ENCODE measurements at regions not wholly inside any gene's neighbourhood (a gene's known extent, or its start where the extent isn't known, plus 50 kb on each side); places are given as distances from the start of the nearest gene placed in this dataset.

DNA sequence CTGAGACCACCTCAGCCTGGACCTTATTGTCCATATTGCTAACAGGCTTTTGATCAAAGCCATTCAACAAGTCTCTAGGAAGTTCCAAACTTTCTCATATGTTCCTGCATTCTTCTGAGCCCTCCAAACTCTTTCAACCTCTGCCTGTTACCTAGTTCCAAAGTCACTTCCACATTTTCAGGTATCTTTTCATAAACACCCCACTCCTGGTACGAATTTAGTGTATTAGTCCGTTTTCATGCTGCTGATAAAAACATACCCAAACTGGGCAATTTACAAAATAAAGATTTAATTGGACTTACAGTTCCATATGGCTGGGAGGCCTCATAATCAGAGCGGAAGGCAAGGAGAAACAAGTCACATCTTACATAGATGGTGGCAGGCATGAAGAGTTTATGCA lies 836.8 kb downstream of the SORCS1 start:
- TF ChIP-seq, protein P1, sequence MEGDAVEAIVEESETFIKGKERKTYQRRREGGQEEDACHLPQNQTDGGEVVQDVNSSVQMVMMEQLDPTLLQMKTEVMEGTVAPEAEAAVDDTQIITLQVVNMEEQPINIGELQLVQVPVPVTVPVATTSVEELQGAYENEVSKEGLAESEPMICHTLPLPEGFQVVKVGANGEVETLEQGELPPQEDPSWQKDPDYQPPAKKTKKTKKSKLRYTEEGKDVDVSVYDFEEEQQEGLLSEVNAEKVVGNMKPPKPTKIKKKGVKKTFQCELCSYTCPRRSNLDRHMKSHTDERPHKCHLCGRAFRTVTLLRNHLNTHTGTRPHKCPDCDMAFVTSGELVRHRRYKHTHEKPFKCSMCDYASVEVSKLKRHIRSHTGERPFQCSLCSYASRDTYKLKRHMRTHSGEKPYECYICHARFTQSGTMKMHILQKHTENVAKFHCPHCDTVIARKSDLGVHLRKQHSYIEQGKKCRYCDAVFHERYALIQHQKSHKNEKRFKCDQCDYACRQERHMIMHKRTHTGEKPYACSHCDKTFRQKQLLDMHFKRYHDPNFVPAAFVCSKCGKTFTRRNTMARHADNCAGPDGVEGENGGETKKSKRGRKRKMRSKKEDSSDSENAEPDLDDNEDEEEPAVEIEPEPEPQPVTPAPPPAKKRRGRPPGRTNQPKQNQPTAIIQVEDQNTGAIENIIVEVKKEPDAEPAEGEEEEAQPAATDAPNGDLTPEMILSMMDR (IDR thresholded peaks at IDR 0.05), result no peak
- no peak for TF ChIP-seq ZFX (IDR thresholded peaks at IDR 0.05; ENCODE audit: borderline replicate concordance)
- no peak overlapping the region for H3K27ac ChIP-seq

- TF ChIP-seq, protein P1 (IDR thresholded peaks at IDR 0.05), result no peak
- TF ChIP-seq ZFX (IDR thresholded peaks at IDR 0.05; ENCODE audit: borderline replicate concordance), result no peak
- no peak overlapping the region for H3K27ac ChIP-seq
Measured at GRCh38 chr10:106320876-106321275, 843.6 kb downstream of the SORCS1 start.

DNA sequence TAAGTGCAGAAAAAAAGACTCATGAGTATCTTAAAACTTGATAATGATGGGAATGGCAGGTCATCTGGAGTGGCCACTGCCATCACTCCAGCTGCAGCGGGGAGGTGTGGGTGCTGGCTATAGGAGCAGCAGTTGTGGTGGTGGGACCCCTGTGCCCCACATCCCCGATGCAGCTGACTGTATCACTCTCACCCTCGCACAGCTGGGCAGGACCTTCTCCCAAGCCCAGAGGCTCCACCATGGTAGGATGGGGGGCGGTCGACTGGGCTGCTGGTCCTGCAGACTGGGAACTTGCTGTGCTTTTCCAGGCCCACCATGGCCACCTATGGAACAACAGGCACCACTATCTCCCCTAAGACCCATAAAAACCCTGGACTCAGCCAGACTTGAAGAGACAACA lies 844.4 kb downstream of the SORCS1 start:
- no peak overlapping the region for H3K27ac ChIP-seq
- TF ChIP-seq, protein P1 (IDR thresholded peaks at IDR 0.05), result no peak
- no peak for TF ChIP-seq ZFX (IDR thresholded peaks at IDR 0.05; ENCODE audit: borderline replicate concordance)

DNA sequence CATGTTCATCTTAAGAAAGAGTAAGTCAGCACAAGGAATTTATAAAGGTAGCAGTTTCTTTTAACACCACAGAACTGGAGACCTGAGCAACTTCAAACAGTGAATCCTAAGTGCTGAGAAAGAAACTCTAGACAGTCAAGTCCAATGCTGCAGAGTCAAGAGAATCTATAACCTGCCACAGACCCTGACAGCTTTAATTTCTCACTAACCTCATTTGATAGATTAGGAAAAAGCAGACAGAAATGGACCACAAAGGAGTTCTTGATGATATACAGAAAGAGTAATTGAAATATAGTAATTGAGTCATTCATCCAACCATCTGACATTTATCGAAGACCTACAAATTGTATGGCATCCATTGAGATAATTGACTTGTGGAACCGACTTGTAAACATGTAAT lies 847.0 kb downstream of the SORCS1 start:
- TF ChIP-seq, protein P1 (IDR thresholded peaks at IDR 0.05), result no peak
- no peak for TF ChIP-seq ZFX (IDR thresholded peaks at IDR 0.05; ENCODE audit: borderline replicate concordance)

DNA sequence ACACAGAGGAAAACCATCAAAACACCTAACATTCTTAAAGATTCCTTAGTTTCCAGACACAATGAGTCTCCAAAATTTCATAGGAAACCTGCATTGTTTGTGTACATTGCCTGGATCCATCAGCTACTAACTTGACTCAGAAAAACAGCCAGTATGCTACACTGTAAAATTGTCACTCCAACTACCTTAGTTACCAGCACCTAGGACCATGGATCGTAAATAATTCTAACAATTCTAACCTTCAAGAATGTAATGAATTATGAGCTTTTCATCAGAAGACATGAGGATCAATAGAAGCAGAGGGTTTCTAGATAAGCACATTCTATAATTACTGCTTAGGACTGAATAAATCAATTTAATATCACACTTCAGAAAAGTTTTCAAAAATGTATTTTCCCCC lies 851.5 kb downstream of the SORCS1 start:
- no peak for TF ChIP-seq ZFX (IDR thresholded peaks at IDR 0.05; ENCODE audit: borderline replicate concordance)
- TF ChIP-seq, protein P1 (IDR thresholded peaks at IDR 0.05), result no peak

More for the DNA sequence above, 847.0 kb downstream of the SORCS1 start:
- no peak overlapping the region for H3K27ac ChIP-seq

DNA sequence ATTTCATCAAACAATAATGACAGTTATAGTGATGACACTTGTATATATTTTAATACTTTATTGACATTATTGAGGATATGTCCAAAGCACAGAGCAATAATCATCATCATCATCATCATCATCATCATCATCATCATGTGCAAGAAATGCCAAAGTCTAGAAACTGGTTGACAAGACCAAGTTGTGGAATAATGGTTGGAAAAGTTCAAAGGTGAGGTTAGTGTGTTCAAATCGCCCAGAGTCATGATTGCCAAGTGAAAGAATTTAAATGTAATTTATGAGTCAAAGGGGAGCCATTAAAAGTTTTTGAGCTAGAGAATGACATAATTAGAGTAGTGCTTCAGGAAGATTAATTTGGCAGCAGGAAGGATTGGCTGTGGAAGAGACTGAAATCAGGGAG lies 852.4 kb downstream of the SORCS1 start:
- H3K27ac ChIP-seq, result no peak overlapping the region
- TF ChIP-seq, protein P1 (IDR thresholded peaks at IDR 0.05), result no peak
- no peak for TF ChIP-seq ZFX (IDR thresholded peaks at IDR 0.05; ENCODE audit: borderline replicate concordance)

More for the DNA sequence above, 851.5 kb downstream of the SORCS1 start:
- H3K27ac ChIP-seq, result no peak overlapping the region

DNA sequence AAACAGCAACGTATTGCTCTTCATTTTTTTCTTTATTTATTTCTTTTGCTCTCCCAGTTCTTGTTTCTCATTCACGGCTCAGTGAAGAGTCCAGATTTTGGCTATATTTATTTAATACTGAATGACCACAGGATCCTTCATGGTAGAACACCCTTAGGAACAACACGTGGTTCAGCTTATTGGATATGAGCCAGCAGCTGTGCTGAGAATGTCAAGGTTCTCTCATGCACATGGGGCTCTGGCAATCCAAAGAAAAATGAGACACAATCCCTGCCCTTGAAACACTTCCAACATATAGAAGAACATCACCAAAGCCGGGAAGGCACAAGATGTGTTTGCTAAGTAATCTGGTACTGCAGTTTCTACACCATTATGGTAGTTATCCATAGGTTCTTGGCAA lies 852.9 kb downstream of the SORCS1 start:
- TF ChIP-seq, protein P1 (IDR thresholded peaks at IDR 0.05), result no peak
- TF ChIP-seq ZFX (IDR thresholded peaks at IDR 0.05; ENCODE audit: borderline replicate concordance), result no peak

More for the DNA sequence above, 852.9 kb downstream of the SORCS1 start:
- no peak overlapping the region for H3K27ac ChIP-seq

Data from 22Rv1 (cell line).